SU-DHL-6 (cell line): ENCODE measurements at regions not wholly inside any gene's neighbourhood (a gene's known extent, or its start where the extent isn't known, plus 50 kb on each side); places are given as distances from the start of the nearest gene placed in this dataset.

Source experiments
- H2AFZ ChIP-seq: fragments of 200-600 bp; sonication (generic); 2 replicates; pipeline ENCODE4 v1.6.1; 2014; ENCODE audit warnings: low read depth, mild to moderate bottlenecking, moderate library complexity, mixed read lengths, antibody characterized with exemption, low read length; ENCODE audit not compliant: severe bottlenecking
- H3F3A ChIP-seq: fragments of 200-600 bp; shearing (Covaris generic); 2 replicates; pipeline ENCODE4 v1.6.0; 2016; ENCODE audit warnings: antibody characterized with exemption, mild to moderate bottlenecking; ENCODE audit not compliant: insufficient read depth
- H3K27ac ChIP-seq: fragments of 200-600 bp; sonication (generic); 2 replicates; pipeline ENCODE4 v1.5.1; 2016; ENCODE audit warnings: low read depth, mild to moderate bottlenecking, low read length, moderate library complexity, mixed read lengths
- H3K27me3 ChIP-seq: fragments of 200-600 bp; sonication (generic), shearing (Covaris generic); 2 replicates; pipeline ENCODE4 v1.6.0; 2014; ENCODE audit warnings: mild to moderate bottlenecking, low read length
- H3K36me3 ChIP-seq: fragments of 200-600 bp; sonication (generic); 2 replicates; pipeline ENCODE4 v1.6.1; 2014; ENCODE audit warnings: mild to moderate bottlenecking, low read length, mixed read lengths
- H3K4me2 ChIP-seq: fragments of 300-600, 200-600 bp; shearing (Covaris generic), sonication (generic); 2 replicates; pipeline ENCODE4 v1.6.0; 2014; ENCODE audit warnings: low read length, low read depth, mild to moderate bottlenecking; ENCODE audit not compliant: poor library complexity, severe bottlenecking
- H3K4me3 ChIP-seq: fragments of 200-600 bp; sonication (generic); 2 replicates; pipeline ENCODE4 v1.5.1; 2014; ENCODE audit warnings: antibody characterized with exemption, low read length, mild to moderate bottlenecking, mixed read lengths; ENCODE audit not compliant: insufficient read depth, poor library complexity, severe bottlenecking
- H3K79me2 ChIP-seq: fragments of 200-600 bp; sonication (generic); 2 replicates; pipeline ENCODE4 v1.6.1; 2014; ENCODE audit warnings: mild to moderate bottlenecking, low read length, moderate library complexity; ENCODE audit not compliant: insufficient read depth
- H3K9ac ChIP-seq: fragments of 200-600 bp; sonication (generic); 2 replicates; pipeline ENCODE4 v1.7.0; 2014; ENCODE audit warnings: mild to moderate bottlenecking, low read length
- H3K9me2 ChIP-seq: fragments of 200-600 bp; sonication (generic); replicated peaks from 2 replicates; pipeline ENCODE4 v1.6.1; 2014; ENCODE audit warnings: low read length; ENCODE audit not compliant: insufficient read depth
- H3K9me3 ChIP-seq: fragments of 200-600 bp; sonication (generic); 2 replicates; pipeline ENCODE4 v1.6.1; 2014; ENCODE audit warnings: low read length, mixed read lengths; ENCODE audit not compliant: insufficient read depth
- H4K20me1 ChIP-seq: fragments of 200-600 bp; sonication (generic); 2 replicates; pipeline ENCODE4 v1.6.1; 2014; ENCODE audit warnings: low read depth, mild to moderate bottlenecking, antibody characterized with exemption, low read length, moderate library complexity, mixed read lengths
- EZH2phosphoT487 ChIP-seq: fragments of 200-600 bp; sonication (generic), shearing (Covaris generic); conservative IDR thresholded peaks from 2 replicates; pipeline ENCODE4 v1.6.1; 2018; ENCODE audit warnings: mild to moderate bottlenecking, antibody characterized with exemption, low read length, moderate library complexity, mixed read lengths
- TF ChIP-seq, protein P1 (sequence below): fragments of 200-600 bp; sonication (generic); IDR thresholded peaks from one replicate; pipeline ENCODE4 v1.5.1; 2017; ENCODE audit warnings: antibody characterized with exemption, mild to moderate bottlenecking, low read length, moderate library complexity; ENCODE audit not compliant: insufficient read depth, poor library complexity, severe bottlenecking

DNA sequence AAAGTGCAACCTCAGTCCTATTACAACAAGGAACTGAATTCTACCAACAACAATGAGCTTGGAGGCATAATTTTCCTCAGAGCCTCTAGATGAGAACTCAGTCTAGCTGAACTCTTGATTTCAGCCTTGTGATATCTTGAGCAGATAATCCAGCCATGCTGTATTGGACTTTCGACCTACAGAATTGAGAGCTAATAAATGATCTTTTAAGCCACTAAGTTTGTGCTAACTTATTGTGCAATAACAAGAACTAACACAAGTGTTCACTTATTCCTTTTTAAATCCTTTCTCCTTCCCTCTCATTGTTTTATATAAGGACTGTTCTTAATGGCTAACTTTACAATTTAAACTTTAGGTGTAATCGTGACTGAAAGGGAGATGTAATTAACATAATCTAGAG is 140.7 kb downstream of the MAGEB17 start:
- Histone ChIP-seq H3K36me3 (no peaks in the 10 kb centered on the region), H2AFZ (no peak overlapping the region), H4K20me1 (no peaks in the 10 kb centered on the region), H3K9ac (no peak overlapping the region), H3K79me2 (no peaks in the 10 kb centered on the region), H3K27ac (no peak overlapping the region), H3F3A (no peaks in the 10 kb centered on the region), H3K27me3 (no peaks in the 10 kb centered on the region), H3K4me2 (no peak overlapping the region), H3K9me2 (no peaks in the 10 kb centered on the region), H3K4me3 (no peak overlapping the region), H3K9me3 (no peaks in the 10 kb centered on the region)
- TF ChIP-seq EZH2phosphoT487 = no peak
- TF ChIP-seq, protein P1, sequence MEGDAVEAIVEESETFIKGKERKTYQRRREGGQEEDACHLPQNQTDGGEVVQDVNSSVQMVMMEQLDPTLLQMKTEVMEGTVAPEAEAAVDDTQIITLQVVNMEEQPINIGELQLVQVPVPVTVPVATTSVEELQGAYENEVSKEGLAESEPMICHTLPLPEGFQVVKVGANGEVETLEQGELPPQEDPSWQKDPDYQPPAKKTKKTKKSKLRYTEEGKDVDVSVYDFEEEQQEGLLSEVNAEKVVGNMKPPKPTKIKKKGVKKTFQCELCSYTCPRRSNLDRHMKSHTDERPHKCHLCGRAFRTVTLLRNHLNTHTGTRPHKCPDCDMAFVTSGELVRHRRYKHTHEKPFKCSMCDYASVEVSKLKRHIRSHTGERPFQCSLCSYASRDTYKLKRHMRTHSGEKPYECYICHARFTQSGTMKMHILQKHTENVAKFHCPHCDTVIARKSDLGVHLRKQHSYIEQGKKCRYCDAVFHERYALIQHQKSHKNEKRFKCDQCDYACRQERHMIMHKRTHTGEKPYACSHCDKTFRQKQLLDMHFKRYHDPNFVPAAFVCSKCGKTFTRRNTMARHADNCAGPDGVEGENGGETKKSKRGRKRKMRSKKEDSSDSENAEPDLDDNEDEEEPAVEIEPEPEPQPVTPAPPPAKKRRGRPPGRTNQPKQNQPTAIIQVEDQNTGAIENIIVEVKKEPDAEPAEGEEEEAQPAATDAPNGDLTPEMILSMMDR = no peak

DNA sequence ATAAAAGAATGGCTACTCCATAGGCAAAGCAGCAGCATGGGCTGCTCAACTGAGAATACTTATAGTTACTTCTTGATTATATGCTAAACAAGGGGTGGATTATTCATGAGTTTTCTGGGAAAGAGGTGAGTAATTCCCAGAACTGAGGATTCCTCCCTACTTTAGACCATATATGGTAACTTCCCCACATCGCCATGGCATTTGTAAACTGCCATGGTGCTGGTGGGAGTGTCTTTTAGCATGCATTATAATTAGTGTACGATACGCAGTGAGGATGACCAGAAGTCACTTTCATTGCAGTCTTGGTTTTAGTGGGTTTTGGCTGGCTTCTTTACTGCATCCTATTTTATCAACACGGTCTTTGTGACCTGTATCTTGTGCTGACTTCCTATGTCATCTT is 141.5 kb downstream of the MAGEB17 start:
- no peak overlapping the region for H3K27ac ChIP-seq
- H3K36me3 ChIP-seq = no peaks in the 10 kb centered on the region
- no peak overlapping the region for H3K4me3 ChIP-seq
- H4K20me1 ChIP-seq = no peaks in the 10 kb centered on the region
- no peaks in the 10 kb centered on the region for H3K79me2 ChIP-seq
- no peaks in the 10 kb centered on the region for H3K9me2 ChIP-seq
- no peak for TF ChIP-seq EZH2phosphoT487
- TF ChIP-seq, protein P1 = no peak
- no peaks in the 10 kb centered on the region for H3K27me3 ChIP-seq
- no peak overlapping the region for H2AFZ ChIP-seq
- H3K9ac ChIP-seq = no peak overlapping the region
- H3F3A ChIP-seq = no peaks in the 10 kb centered on the region
- no peak overlapping the region for H3K4me2 ChIP-seq
- H3K9me3 ChIP-seq = no peaks in the 10 kb centered on the region

DNA sequence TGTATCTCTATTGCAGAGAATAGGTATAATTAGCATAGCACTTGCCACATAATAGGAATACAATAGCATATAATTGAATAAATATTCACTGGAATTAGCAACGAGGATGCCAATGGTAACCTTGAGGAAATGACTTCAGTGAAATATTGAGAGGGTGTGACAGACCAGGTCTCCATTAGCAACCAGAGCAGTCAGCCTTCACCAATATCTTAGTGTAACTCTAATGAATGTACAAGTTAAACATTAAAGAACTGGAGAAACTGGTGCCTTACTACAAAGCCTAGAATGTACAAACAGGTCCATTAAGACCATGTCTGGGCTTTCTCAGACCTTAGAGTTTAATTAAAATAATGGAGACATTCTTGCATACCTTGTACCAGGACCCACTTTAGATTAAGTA is 143.0 kb downstream of the MAGEB17 start:
- no peak overlapping the region for H2AFZ ChIP-seq
- H3K27me3 ChIP-seq = no peaks in the 10 kb centered on the region
- H3K27ac ChIP-seq = no peak overlapping the region
- H4K20me1 ChIP-seq = no peaks in the 10 kb centered on the region
- H3K79me2 ChIP-seq = no peaks in the 10 kb centered on the region
- no peak overlapping the region for H3K4me2 ChIP-seq
- H3K9me3 ChIP-seq = no peaks in the 10 kb centered on the region
- no peaks in the 10 kb centered on the region for H3K36me3 ChIP-seq
- no peaks in the 10 kb centered on the region for H3F3A ChIP-seq
- TF ChIP-seq, protein P1 = no peak
- TF ChIP-seq EZH2phosphoT487 = no peak
- no peaks in the 10 kb centered on the region for H3K9me2 ChIP-seq
- H3K4me3 ChIP-seq = no peak overlapping the region
- H3K9ac ChIP-seq = no peak overlapping the region
